GM18511 (cell line): ENCODE measurements at regions not wholly inside any gene's neighbourhood (a gene's known extent, or its start where the extent isn't known, plus 50 kb on each side); places are given as distances from the start of the nearest gene placed in this dataset.
"Not testable (repeated sequence)": the region's sequence is repeated elsewhere in the genome, so short reads cannot be mapped to it uniquely, and the experiment has no call there.

Source experiments
- ATAC-seq: cut with Tn5 transposase; IDR thresholded peaks from one replicate; pipeline ENCODE4 v1.9.1; 2021; ENCODE audit warnings: mild to moderate bottlenecking, moderate library complexity; ENCODE audit not compliant: unreplicated experiment

DNA sequence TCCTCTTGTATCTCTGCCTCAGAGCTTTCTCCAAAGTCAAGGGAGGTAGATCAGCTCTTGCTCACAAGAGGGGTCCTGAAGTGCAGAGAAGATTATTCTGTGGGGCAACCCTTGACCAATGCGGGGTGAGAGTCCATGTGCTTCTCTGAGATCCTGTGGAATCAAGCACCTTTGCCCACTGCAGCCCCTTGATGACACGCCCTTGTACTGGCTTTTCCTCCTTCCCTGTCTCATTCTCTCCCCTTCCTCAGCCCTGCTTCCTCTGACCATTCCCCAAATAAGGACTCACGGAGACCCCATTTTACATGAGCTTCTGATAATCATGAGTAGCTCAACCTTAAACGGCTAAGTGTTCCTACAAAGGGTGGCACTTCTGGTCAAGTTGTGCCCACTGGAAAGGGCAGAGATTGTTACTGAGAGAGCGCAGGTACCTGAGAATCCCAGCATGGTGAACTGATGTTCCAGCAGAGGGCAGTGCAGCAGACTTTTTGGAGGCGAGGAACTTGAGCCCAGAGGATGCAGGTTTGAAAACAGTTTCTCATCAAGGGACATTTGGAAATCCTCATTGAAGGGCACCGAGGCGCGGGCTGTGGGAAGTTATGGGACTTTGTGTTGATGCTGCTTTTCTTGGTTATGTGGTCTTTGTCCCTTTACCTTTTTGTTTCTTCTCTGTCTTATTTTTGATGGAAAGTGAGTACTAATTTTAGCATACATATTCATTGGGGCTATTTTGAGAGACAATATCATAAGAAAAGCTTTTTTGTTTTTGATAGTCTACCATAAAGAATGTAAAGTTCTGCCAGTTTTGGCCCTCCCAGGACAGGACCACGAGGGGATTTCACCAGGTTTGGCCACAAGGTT, 201.3 kb downstream of the RBM46 start:
- ATAC-seq: peak; percentile 61

DNA sequence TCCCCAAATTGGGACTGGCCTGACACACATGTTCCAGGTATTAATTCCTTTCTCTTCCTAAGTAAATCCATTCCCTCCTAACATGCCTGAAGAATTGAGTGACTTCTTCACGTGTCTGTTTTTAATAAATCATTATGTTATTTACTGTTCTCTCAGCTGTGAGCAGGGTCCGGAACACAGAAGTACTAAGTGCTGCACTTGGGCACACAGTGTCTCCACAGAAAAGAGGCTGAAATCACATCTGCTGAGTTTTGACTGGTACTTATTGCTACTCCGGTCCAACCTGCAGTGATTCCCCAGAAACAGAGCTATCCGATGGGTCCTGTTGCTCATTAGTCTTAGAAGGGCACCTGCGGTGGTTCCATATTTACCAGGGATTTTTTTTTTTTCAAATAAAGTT, 202.6 kb downstream of the RBM46 start:
- no peak for ATAC-seq

DNA sequence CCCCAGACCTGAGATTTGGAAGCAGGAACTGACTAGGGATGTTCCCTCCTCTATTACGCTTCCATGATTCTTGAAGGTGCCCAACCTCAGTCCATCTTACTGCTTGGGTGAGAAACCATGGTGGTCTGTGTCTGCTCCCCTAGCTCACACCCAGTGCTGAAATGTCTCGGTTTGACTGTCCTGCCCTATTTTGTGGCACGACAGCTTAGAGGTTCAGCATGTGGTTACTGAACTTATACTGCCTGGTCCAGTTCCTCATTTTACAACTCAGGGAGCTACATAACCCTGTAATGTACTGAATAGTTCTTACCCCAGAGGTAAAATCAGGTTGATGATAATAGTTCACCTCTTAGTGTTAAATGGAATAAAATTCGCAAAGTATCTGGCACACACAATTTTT, 203.1 kb downstream of the RBM46 start:
- peak; percentile 97 for ATAC-seq

DNA sequence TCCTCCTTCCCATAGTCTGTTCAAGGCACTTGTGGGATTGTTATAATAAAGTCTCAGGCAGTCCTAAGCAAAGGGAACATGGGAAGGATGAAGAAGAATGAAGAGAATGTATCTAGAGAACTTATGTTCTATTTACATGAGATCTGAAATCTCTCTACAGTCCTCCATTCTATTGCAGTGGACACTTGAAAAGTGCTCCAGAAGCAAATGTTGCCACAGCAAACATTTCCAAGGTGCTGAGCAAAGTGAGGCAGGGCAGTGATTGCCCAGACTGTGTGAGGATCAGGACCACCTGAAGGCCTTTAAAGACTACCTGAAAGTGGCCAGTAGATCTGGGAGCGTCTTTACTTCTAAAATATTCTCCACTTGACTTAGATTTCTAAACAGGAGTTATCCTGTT, 203.5 kb downstream of the RBM46 start:
- no peak for ATAC-seq

DNA sequence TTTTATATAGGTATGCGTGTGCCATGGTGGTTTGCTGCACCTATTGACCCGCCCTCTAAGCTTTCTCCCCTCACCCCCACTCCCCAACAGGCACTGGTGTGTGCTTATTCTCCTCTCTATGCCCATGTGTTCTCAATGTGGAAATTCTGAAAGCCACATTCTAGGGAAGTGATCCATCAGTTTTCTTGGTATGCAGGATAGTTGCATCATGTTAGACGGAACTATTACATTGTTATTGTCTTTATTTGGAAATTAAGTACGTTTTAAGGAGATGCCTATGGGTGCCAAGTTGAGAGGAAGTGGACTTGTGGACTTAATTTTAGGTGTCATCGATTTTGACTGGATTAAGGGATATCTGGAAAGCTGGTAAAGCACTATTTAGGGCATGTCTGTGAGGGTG, 204.6 kb downstream of the RBM46 start:
- no peak for ATAC-seq

DNA sequence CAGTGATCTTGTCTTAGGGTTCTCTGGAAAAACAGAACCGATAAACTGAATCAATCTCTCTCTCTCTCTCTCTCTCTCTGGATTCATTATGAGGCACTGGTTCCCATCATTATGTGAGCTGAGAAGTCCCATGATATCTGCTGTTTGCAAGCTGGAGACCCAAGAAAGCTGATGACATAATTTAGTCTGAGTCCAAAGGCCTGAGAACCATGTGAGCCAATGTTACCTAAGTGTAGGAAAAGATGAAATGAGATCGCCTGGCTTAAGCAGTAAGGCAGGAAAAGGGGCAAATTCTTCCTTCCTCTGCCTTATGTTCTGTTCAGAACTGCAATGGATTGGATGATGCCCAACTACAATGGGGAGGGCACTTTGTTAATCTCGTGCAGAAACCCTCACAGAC, 207.4 kb downstream of the RBM46 start:
- ATAC-seq: no peak

DNA sequence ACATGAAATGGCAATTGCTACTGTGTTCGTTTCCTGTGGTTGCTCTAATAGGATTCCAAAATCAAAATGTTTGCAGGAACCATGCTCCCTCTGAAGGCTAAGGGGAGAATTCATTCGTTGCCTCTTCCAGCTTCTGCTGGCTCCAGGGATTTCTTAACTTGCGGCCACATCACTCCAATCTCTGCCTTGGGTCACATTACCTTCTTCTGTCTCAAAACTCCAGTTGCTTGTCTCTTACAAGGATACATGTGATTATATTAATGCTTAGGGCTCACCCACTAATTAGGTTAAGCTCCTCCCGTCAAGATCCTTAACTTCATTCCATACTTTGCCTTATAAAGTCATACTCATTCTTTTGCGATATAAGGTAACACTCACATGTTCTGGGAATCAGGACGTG, 208.4 kb downstream of the RBM46 start:
- no peak for ATAC-seq

DNA sequence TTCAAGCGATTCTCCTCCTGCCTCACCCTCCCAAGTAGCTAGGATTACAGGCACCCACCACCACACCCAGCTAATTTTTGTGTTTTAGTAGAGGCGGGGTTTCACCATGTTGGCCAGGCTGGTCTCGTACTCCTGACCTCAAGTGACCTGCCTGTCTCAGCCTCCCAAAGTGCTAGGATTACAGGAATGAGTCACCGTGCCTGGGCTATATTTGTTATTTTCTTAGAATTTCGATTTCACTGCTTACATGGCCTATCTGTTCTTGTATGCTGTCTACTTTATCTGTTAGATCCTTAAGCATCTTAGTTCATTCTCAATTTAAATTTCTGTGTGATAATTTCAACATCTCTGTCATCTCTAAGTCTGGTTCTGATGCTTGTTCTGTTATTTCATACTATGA, 210.6 kb upstream of the NPY2R start:
- not testable (repeated sequence) for ATAC-seq

DNA sequence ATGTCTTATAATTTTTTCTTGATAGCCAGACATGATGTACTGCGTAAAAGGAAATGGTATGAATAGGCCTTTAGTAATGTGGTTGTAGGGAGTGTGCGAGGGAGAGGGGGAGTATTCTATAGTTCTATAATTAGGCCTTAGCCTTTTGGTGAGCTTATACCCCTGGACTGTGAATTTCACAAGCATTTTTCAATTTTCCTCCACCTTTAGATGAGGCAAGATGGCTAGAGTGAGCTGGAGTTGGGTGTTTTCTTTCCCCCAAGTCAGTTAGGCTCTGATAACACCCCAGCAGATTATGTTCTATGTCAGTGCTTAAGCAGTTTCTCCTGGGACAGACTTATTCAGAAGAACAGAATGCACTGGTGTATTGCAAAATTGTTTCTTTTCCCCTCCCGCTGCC, 210.2 kb upstream of the NPY2R start:
- ATAC-seq: no peak

DNA sequence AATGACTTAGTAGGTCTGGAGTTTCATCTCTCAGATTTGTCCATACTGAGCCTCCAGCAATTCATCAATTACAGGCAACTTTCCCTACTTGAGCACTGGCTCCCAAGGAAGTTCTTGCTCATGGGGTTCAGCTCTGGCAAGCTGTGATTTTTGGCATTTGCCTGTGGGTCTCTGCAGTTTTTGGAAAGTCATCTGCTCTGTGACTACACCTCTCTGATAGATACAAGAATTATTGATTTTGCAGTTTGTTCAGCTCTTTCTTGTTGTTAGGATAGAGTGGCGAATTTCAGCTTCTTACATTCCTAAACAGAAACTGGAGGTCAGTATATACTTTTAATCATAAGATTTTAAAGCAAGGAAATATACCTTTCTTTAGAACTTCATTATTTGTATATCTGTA, 209.7 kb upstream of the NPY2R start:
- no peak for ATAC-seq

DNA sequence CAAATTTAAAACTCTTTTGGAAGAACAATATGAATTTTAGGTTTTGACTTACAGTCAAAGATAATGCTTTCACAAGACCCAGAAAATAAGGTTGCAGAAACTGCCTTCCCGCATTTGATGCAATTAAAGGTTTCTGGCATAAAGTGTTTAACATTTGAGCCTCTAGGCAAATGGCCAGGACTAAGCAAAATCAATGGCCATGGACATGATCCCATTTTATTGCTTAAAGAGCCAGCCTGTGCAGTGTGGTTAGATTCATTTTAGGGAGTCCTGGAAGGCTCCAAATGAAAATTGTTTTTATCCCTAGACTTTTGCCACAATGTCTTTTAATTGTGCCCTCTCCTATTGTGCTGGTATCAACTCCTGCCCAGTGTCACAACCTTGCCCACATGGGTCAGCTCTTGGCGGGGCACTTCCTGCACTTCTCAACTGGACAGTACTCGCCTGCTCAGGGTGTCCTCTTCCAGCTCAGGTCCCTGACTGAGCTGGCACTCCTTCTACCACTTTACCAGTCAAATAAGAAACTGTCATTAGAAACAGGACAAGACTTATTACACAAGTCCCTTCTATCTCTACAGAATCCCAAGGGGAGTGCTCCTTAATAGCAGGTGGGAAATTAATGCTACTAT, 208.4 kb upstream of the NPY2R start:
- ATAC-seq: no peak

DNA sequence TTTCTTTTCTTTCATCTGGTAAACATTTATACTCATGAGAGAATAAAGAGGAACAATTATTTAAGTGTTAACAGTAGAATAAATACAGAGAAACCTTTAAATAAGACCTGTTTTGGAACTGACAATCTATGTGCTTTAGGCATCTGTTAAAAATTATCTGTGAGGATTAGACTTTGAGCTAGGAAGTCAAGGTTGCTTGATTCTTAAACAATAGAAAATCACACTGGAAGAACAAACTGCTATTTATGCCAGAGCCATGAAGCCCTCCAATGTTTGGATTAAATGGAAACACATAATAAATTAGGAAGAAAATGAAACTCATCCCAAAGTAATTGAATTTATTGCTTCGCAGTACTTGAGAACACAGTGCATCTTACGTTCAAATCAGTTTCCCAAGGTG, 207.2 kb upstream of the NPY2R start:
- no peak for ATAC-seq

DNA sequence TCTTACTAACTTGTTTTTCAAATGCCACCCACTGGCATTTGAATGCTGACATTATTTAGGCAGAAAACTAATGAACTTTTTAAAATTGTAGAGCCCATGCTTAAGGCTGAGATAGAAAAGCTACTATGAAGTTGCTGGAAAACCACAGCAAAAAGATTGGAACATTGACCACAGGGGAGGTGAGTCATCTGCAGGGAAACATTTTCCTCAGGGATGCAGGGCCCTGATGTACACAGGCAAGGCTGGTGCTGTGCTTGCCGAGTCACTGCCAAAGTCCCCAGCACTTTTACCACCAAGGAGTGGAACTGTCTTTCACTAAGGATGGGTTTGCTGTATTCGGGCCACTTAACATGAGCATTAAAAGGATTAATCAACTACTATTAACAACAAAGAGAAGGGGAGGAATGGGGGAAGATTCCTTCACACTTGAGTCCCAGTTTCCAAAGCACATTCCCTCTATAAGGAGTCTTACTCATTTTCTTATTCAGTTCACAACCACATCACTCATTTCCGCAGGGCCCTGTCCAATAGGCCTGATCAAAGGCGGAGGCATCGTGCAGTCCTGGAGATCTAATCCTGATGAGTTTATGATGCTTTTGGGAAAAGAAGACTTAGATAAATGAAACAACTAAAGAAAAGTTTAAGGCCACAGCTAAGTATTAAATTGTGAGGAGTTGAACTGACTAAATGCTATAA, 202.9 kb upstream of the NPY2R start:
- ATAC-seq: no peak

DNA sequence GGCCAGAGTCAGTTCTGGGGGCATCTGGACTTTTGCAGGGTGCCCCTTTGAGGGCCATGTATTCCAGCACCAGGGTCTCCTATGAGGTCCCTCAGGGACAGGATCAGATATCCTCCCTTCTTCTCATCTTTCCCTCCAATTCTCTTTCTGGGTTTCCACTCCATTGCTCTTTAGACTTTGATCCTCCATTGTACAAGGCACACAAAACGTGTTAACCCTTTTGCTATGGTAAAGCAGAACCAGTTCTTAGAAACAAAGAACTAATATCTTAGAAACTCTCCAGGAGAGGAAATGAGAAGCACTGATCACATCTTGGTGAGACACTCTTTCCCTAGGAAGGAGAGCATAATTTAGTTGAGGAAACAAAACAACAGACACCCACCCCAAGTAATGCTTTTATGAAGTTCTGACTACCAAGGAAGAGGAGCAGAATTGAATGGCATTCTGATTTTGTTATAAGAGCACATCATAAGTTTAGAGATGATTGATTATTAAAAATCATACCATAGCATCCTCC, 200.7 kb upstream of the NPY2R start:
- no peak for ATAC-seq

DNA sequence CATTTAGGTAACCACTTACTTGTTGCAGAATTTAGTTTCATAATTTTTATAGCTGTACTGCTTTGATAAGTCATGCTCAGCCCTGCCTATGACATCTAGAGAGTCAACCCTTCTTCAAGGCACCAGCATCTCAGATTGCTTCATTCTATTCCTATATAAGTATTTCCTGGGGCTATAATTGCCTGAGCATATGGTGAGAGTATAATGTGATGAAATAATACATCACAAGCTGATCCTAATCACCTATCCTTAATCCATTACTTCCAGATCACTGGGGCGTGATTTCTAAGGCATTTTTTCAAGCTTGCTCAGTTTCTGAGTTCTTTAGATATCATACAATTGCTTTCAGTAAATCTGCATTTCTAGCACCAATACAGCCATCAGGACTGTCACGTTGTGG, 200.0 kb upstream of the NPY2R start:
- ATAC-seq: no peak

DNA sequence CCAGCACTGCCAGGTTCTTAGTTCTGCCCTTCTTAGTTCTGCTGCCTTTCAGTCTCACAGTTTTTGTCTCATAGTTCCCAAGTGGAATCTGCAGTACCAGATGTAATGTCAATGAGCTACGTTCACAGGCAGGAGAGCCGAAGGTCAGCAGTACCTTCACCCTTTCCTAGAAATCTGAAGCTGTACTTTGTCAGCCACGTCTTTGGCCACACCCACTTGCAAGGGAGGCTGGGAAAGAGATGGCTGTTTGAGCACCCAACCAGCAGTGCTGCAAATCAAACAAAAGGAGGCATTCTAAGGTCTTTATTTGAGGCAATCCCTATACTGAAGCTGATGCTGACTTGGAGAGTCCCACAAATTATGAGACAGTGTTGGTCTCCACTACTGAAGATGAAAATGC, 199.1 kb upstream of the NPY2R start:
- ATAC-seq: no peak

DNA sequence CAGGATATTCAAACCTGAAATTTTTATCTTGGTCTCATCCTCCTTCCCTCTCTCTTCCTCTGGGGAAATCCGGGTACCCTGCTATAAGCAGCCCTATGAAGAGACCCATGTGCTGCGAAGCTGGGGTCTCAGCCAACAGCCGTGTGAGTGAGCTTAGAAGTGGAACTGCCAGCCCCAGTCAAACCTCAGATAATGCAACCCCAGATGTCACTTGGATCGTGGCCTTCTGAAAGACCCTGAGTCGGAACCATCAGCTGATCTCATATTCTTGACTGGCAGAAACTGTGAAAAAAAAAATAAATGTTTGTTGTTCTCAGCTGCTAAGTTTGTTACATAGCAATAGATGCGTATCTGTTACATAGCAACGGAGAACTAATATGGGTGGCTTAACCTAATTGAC, 198.1 kb upstream of the NPY2R start:
- no peak for ATAC-seq

DNA sequence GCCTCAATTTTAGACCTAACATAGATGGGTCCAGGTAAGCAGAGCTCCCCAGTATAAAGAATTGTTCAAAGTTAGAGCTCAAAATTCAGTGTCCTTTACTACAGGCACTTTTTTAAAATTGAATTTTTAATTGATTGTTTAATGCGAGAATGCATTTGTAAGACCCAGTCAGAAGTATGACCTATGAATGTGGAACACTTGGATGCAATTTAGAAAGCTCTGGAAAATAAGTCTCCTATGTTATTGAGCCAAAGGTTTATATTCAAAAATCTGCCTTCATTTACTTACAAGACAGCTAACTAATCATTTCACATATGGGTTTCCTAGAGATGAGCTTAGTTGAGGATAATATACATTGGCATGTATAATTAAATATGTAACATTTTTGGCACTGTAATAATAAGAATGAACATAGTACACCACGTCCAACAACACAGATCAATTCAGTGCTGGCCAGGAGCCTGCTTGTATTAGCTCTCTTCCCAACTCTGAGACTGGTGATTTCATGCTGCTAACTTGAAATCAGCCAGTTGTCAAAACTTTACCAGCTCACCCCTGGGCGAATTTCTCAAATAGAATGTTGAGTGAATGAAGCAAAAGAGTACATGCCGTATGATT, 197.2 kb upstream of the NPY2R start:
- no peak for ATAC-seq

DNA sequence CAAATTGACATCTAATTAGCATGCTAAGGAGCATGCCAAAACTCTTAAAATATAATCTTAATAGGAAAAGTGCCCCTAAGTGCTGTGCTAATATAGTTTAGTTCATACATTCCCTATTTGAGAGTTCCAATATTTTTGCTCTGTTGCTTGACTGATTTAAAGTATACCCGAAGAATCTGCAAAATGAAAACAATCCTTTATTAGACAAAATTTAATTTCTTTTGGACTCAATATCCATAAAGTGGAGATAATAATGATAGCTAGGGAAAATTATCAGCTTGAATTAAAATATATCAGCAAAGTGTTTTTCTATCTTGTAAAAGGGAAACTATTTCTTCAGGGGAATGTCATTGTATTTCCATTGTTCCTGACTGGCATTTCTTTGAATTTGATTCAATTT, 196.0 kb upstream of the NPY2R start:
- no peak for ATAC-seq

DNA sequence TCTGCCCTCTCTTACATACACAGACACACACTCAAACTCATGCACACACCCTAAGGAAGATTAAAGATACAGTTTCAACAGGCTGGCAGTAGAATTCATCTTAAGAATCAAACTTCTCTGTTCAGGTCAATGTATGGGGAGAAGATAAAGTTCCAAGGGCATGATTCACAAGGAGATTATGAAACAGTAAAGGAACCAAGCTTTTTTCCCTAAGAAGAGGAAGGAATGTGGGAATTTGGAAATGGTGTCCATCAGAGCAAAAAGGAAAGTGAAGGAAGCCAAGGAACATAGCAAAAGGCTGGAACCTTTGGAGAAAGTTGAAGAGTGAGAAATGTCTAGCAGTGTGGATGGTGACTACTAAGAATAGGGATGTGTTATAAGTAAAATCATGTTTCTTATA, 191.0 kb upstream of the NPY2R start:
- ATAC-seq: no peak

DNA sequence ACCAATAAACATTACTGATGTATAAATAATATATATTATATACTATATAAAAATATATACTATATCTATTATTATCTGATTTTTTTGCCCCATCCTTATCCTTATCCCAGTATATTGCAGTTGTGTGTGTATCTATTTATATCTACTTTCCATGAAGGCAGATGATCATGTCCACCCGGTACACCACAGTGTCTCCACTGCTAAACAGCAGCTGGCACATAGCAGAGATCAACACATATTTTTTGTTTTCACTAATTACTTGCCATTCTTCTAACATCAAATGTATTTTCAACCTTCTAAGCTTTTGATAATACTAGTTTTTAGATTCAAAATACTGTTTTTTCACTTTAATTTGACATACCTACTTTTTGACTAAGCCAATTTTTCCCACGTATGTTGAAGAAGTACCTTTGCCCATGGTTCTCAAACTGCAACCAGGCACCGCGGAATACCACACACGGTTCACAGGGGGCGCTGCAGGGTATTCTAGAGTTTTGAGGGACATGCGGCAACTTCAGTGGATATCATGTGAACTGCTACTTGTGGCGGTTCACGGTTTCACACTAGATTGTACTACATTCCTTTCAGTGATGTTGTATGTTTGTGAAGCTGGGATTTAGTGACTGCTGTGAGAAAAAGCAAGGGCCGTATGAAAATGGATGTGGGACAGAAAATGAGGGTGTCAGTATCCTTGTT, 182.5 kb upstream of the NPY2R start:
- ATAC-seq: peak; percentile 95
